ENCODE measurements at regions not wholly inside any gene's neighbourhood (a gene's known extent, or its start where the extent isn't known, plus 50 kb on each side); places are given as distances from the start of the nearest gene placed in this dataset.

DNA sequence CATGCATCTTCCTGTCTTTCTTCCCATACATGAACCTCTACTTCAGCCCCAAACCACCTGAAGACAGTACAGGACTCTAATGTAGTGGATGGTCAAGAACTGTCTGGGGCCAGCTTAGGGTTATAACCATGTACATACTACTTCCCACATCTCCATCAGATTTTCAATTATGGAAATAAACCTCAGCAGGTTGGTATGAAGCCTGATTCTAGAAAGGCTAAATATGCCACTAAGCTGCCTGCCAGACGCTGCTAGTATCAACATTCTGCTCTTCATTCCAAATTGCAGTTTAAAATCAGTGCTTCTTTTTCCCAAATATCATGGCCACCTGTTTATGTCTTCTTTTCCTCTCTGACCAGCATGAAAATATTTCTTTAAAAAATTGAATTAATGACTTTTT lies 99.2 kb upstream of the ID4 start:
- Histone ChIP-seq H4K20me1 (ENCODE audit: insufficient read depth, low read length) (no peaks in the 10 kb centered on the region), H3F3A (ENCODE audit: insufficient read depth, low read length) (no peaks in the 10 kb centered on the region), H3K9me2 (ENCODE audit: low read depth, low read length) (no peaks in the 10 kb centered on the region), H3K4me3 (ENCODE audit: low read depth, low read length, poor library complexity, severe bottlenecking) (no peak overlapping the region), H2AFZ (ENCODE audit: low read length) (no peak overlapping the region), H3K9ac (ENCODE audit: low read length) (no peak overlapping the region), H3K27me3 (ENCODE audit: insufficient read depth, low read length) (no peaks in the 10 kb centered on the region), H3K9me3 (ENCODE audit: low read length) (no peaks in the 10 kb centered on the region), H3K36me3 (ENCODE audit: insufficient read depth, low read length) (no peaks in the 10 kb centered on the region), H3K4me2 (ENCODE audit: low read length) (no peak overlapping the region), H3K79me2 (ENCODE audit: insufficient read depth, low read length) (no peaks in the 10 kb centered on the region), H3K4me1 (ENCODE audit: insufficient read depth, low read length, severe bottlenecking) (no peaks in the 10 kb centered on the region), H3K27ac (ENCODE audit: low read depth, low read length, poor library complexity, severe bottlenecking) (no peak overlapping the region)
- TF ChIP-seq, protein P1, sequence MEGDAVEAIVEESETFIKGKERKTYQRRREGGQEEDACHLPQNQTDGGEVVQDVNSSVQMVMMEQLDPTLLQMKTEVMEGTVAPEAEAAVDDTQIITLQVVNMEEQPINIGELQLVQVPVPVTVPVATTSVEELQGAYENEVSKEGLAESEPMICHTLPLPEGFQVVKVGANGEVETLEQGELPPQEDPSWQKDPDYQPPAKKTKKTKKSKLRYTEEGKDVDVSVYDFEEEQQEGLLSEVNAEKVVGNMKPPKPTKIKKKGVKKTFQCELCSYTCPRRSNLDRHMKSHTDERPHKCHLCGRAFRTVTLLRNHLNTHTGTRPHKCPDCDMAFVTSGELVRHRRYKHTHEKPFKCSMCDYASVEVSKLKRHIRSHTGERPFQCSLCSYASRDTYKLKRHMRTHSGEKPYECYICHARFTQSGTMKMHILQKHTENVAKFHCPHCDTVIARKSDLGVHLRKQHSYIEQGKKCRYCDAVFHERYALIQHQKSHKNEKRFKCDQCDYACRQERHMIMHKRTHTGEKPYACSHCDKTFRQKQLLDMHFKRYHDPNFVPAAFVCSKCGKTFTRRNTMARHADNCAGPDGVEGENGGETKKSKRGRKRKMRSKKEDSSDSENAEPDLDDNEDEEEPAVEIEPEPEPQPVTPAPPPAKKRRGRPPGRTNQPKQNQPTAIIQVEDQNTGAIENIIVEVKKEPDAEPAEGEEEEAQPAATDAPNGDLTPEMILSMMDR (IDR thresholded peaks at IDR 0.05; ENCODE audit: low read length), result no peak
- TF ChIP-seq EZH2 (IDR thresholded peaks at IDR 0.05; ENCODE audit: borderline replicate concordance, low read length), result no peak

DNA sequence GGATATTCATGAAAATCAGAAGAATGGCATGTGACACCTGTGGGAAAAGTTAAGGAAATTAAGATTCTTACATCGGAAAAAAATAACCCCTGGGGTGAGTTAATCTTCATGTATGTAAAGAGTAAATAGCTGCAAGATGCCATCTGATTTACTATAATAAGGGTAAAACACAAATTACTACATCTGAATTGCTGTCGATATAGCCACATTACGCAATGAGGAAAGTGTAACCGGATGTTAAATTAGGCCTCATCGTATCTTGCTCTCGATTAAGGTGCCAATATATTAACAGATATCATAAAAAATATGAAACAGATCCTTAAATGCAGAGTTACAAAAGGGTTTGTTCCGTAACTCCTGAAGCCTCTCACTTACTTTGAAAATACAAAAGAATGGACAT lies 87.4 kb upstream of the ID4 start:
- Histone ChIP-seq H3K9me2 (ENCODE audit: low read depth, low read length) (no peaks in the 10 kb centered on the region), H3F3A (ENCODE audit: insufficient read depth, low read length) (no peaks in the 10 kb centered on the region), H3K4me1 (ENCODE audit: insufficient read depth, low read length, severe bottlenecking) (no peaks in the 10 kb centered on the region), H3K36me3 (ENCODE audit: insufficient read depth, low read length) (no peaks in the 10 kb centered on the region), H3K79me2 (ENCODE audit: insufficient read depth, low read length) (no peaks in the 10 kb centered on the region), H3K4me2 (ENCODE audit: low read length) (no peak overlapping the region), H3K9ac (ENCODE audit: low read length) (no peak overlapping the region), H3K4me3 (ENCODE audit: low read depth, low read length, poor library complexity, severe bottlenecking) (no peak overlapping the region), H2AFZ (ENCODE audit: low read length) (no peak overlapping the region), H3K27me3 (ENCODE audit: insufficient read depth, low read length) (no peaks in the 10 kb centered on the region), H3K27ac (ENCODE audit: low read depth, low read length, poor library complexity, severe bottlenecking) (no peak overlapping the region), H3K9me3 (ENCODE audit: low read length) (no peaks in the 10 kb centered on the region), H4K20me1 (ENCODE audit: insufficient read depth, low read length) (no peaks in the 10 kb centered on the region)
- no peak for TF ChIP-seq EZH2 (IDR thresholded peaks at IDR 0.05; ENCODE audit: borderline replicate concordance, low read length)
- TF ChIP-seq, protein P1 (IDR thresholded peaks at IDR 0.05; ENCODE audit: low read length), result no peak

DNA sequence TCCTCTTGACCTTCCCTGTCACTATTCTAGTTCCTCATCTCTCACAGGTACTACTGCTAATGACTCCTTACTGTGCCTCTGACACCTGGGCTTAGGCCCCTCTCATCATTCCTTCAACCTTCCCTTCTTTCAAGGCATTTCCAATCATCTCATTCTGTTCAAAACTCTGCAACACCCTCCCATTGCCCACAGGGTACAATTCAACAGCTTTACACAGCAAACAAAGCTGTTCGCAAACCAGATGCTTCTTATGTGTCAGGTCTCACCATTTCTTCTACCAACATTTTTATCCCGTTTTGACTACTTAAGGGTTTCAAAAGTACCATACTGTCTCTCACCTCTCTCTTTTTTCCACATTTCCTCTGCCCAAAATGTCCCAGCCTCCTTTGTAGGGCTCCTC lies 84.4 kb upstream of the ID4 start:
- Histone ChIP-seq H3F3A (ENCODE audit: insufficient read depth, low read length) (no peaks in the 10 kb centered on the region), H3K9me2 (ENCODE audit: low read depth, low read length) (no peaks in the 10 kb centered on the region), H3K27ac (ENCODE audit: low read depth, low read length, poor library complexity, severe bottlenecking) (no peak overlapping the region), H3K4me3 (ENCODE audit: low read depth, low read length, poor library complexity, severe bottlenecking) (no peak overlapping the region), H4K20me1 (ENCODE audit: insufficient read depth, low read length) (no peaks in the 10 kb centered on the region), H3K36me3 (ENCODE audit: insufficient read depth, low read length) (no peaks in the 10 kb centered on the region), H3K79me2 (ENCODE audit: insufficient read depth, low read length) (no peaks in the 10 kb centered on the region), H3K9me3 (ENCODE audit: low read length) (no peaks in the 10 kb centered on the region), H3K27me3 (ENCODE audit: insufficient read depth, low read length) (no peaks in the 10 kb centered on the region), H3K4me1 (ENCODE audit: insufficient read depth, low read length, severe bottlenecking) (no peaks in the 10 kb centered on the region), H2AFZ (ENCODE audit: low read length) (no peak overlapping the region), H3K4me2 (ENCODE audit: low read length) (no peak overlapping the region), H3K9ac (ENCODE audit: low read length) (no peak overlapping the region)
- TF ChIP-seq, protein P1 (IDR thresholded peaks at IDR 0.05; ENCODE audit: low read length), result no peak
- no peak for TF ChIP-seq EZH2 (IDR thresholded peaks at IDR 0.05; ENCODE audit: borderline replicate concordance, low read length)

All from OCI-LY1 (cell line).